ENCODE measurements at regions not wholly inside any gene's neighbourhood (a gene's known extent, or its start where the extent isn't known, plus 50 kb on each side); places are given as distances from the start of the nearest gene placed in this dataset.

DNA sequence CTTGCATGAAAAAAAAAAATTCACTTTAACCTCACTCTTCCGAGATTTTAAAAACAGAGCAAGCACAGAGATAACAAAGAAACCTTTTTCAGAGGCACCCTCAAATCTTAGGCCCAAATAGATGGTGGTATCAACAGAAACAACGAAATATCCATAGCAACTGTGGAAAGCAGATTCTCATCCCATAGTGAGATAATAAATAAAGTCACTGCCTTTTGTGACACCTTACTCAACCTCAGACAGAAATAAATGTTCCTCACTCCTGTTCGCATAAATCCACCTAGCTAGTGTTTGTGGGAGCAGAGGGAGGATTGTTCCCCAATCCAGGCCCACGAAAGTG, 60.9 kb upstream of the RTN4 start:
- Histone ChIP-seq H2AFZ (ENCODE audit: low read depth, low read length) (no peak overlapping the region), H3K4me3 (ENCODE audit: low read length) (no peak overlapping the region), H3K4me1 (ENCODE audit: insufficient read depth, low read length) (peaks cover 35% of the 10 kb centered on the region), H3K27me3 (ENCODE audit: insufficient read depth, low read length) (no peaks in the 10 kb centered on the region), H3K9me3 (ENCODE audit: low read length) (no peaks in the 10 kb centered on the region), H3K36me3 (ENCODE audit: insufficient read depth, low read length) (no peaks in the 10 kb centered on the region)

DNA sequence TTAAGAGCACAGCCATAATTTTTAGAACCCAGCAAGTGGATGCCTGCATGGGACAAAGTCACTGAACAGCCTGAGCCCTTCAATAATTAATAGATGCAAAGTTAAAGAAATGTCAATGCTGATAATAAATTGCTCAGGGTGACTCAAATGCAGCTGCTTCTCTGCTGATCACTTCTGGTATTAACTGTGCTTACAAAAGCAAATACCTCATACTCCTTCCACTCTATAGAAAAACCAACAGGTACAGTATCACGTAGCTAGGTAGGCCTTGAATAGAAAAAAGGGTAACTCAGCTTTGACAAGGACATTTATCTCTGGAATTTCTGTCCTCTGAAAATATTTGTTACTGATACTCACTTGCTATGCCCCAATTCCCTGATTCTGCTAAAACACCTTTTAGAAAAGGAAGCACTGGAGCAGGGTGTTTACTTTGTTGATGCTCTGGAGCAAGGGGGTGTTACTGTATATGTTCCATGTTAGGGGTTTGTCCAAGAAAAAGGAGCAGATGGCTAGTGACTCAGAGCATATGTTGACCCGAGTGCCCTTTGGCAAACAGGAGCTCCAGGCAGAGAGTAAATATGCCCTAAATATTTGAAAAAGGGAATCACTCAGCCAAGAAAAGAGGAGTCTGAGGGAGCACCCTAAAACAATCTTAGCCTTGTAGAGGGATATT, 59.1 kb upstream of the RTN4 start:
- H3K9me3 ChIP-seq (ENCODE audit: low read length), result no peaks in the 10 kb centered on the region
- H3K27me3 ChIP-seq (ENCODE audit: insufficient read depth, low read length), result no peaks in the 10 kb centered on the region
- H3K4me3 ChIP-seq (ENCODE audit: low read length), result no peak overlapping the region
- H3K36me3 ChIP-seq (ENCODE audit: insufficient read depth, low read length), result no peaks in the 10 kb centered on the region
- peaks cover 35% of the 10 kb centered on the region for H3K4me1 ChIP-seq (ENCODE audit: insufficient read depth, low read length)
- no peak overlapping the region for H2AFZ ChIP-seq (ENCODE audit: low read depth, low read length)

- H3K36me3 ChIP-seq (ENCODE audit: insufficient read depth, low read length), result no peaks in the 10 kb centered on the region
- no peaks in the 10 kb centered on the region for H3K27me3 ChIP-seq (ENCODE audit: insufficient read depth, low read length)
- H3K4me1 ChIP-seq (ENCODE audit: insufficient read depth, low read length), result peaks cover 35% of the 10 kb centered on the region
- no peak overlapping the region for H3K4me3 ChIP-seq (ENCODE audit: low read length)
- no peak overlapping the region for H2AFZ ChIP-seq (ENCODE audit: low read depth, low read length)
- H3K9me3 ChIP-seq (ENCODE audit: low read length), result no peaks in the 10 kb centered on the region
These were observed 58.4 kb upstream of the RTN4 start for GRCh38 chr2:55108456-55109160.

DNA sequence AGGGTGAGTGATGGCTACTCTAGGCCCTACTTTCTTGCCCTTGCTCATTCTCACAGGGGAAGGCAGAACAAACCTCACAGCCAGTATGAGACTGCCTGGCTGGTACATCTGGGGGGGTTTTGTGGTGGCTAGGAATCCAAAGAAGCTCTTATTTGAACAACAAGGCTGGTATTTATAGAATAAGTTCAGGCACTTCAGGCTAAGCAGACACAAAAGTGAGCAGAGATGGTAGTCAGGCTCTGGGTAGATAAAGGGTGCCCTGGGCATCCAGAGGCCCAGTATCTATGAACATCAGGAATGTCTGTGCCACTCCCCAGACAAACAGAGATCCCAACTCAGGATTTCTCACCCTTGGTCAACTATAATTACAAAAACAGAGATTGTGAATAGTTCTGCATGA, 57.2 kb upstream of the RTN4 start:
- Histone ChIP-seq H3K4me1 (ENCODE audit: insufficient read depth, low read length) (peaks cover 28% of the 10 kb centered on the region), H3K9me3 (ENCODE audit: low read length) (no peaks in the 10 kb centered on the region), H3K27me3 (ENCODE audit: insufficient read depth, low read length) (no peaks in the 10 kb centered on the region), H3K36me3 (ENCODE audit: insufficient read depth, low read length) (no peaks in the 10 kb centered on the region), H3K4me3 (ENCODE audit: low read length) (no peak overlapping the region), H2AFZ (ENCODE audit: low read depth, low read length) (no peak overlapping the region)

DNA sequence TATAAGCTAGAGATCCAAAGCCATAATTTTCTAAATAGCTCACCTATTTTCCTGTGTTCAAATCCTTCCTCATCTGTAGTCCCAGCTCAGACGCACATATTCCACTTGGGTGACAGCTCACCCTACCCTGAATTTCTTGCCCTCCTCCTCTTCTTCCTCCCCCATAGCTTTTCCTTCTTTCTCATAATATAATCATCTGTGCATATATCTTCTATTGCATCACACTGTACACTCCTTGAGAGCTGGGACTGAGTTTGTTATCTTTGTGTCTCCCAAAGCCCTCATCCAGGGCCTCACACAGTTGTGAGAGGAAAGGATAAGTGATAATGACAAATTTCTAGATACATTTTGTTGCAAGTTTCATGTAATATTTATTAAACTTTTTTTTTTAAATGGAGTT, 55.9 kb upstream of the RTN4 start:
- Histone ChIP-seq H3K36me3 (ENCODE audit: insufficient read depth, low read length) (no peaks in the 10 kb centered on the region), H3K4me3 (ENCODE audit: low read length) (no peak overlapping the region), H3K4me1 (ENCODE audit: insufficient read depth, low read length) (peaks cover 15% of the 10 kb centered on the region), H3K9me3 (ENCODE audit: low read length) (no peaks in the 10 kb centered on the region), H3K27me3 (ENCODE audit: insufficient read depth, low read length) (no peaks in the 10 kb centered on the region), H2AFZ (ENCODE audit: low read depth, low read length) (no peak overlapping the region)

DNA sequence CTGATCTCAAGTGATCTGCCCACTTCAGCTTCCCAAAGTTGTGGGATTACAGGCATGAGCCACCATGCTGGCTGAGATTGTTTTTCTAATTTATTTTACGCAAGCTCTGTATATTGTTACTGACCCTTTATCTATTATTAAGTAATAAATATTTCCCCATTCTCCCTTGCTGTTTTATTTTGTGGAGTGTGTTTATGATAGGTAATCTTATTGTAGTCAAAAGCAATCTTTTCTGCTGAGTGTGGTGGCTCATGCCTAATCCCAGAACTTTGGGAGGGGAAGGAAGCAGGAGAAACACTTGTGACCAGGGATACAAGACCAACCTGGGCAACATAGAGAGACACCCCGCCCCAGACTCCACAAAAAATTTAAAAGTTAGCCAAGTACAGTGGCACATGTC, 55.2 kb upstream of the RTN4 start:
- Histone ChIP-seq H3K4me3 (ENCODE audit: low read length) (no peak overlapping the region), H3K9me3 (ENCODE audit: low read length) (no peaks in the 10 kb centered on the region), H3K36me3 (ENCODE audit: insufficient read depth, low read length) (no peaks in the 10 kb centered on the region), H3K27me3 (ENCODE audit: insufficient read depth, low read length) (no peaks in the 10 kb centered on the region), H2AFZ (ENCODE audit: low read depth, low read length) (no peak overlapping the region), H3K4me1 (ENCODE audit: insufficient read depth, low read length) (peaks cover 14% of the 10 kb centered on the region)

- Histone ChIP-seq H3K36me3 (ENCODE audit: insufficient read depth, low read length) (no peaks in the 10 kb centered on the region), H2AFZ (ENCODE audit: low read depth, low read length) (no peak overlapping the region), H3K27me3 (ENCODE audit: insufficient read depth, low read length) (no peaks in the 10 kb centered on the region), H3K9me3 (ENCODE audit: low read length) (no peaks in the 10 kb centered on the region), H3K4me3 (ENCODE audit: low read length) (no peak overlapping the region), H3K4me1 (ENCODE audit: insufficient read depth, low read length) (peaks cover 1% of the 10 kb centered on the region)
These were observed 52.8 kb upstream of the RTN4 start for GRCh38 chr2:55103046-55103445.

DNA sequence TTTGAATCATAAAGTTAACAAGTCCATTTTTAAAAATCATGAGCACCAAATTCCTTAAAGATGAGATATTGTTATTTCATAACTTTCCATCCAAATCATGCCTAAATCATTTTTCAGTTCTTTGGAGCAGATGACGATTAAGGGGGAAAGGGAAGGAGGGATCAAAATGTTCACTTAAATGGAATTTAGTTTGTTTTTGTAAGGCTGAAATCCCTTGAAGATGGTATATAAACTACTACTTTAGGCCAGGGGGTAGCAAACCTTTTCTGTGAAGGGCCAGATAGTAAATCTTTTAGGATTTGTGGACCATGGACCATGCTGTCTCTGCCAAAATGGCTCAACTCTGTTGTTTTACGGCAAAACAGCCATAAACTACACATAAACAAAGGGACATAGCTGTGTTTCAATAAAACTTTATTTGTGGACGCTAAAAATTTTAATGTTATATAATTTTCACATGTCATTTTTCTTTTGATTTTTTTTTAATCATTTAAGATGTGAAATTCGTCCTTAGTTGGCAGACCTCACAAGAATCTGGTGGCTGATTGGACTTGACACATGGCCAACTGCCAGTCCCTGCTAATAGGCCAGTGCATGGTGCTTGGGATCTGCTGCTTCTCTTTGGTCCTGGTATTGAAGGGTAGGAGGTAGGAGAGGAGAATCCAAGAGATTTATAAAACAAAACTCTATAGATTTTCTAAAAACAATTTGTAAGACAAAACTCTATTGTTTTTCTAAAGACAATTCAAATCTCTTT, 52.0 kb upstream of the RTN4 start:
- H3K27me3 ChIP-seq (ENCODE audit: insufficient read depth, low read length), result no peaks in the 10 kb centered on the region
- no peak overlapping the region for H3K4me3 ChIP-seq (ENCODE audit: low read length)
- H3K9me3 ChIP-seq (ENCODE audit: low read length), result no peaks in the 10 kb centered on the region
- peaks cover 9% of the 10 kb centered on the region for H3K4me1 ChIP-seq (ENCODE audit: insufficient read depth, low read length)
- H3K36me3 ChIP-seq (ENCODE audit: insufficient read depth, low read length), result no peaks in the 10 kb centered on the region
- no peak overlapping the region for H2AFZ ChIP-seq (ENCODE audit: low read depth, low read length)

DNA sequence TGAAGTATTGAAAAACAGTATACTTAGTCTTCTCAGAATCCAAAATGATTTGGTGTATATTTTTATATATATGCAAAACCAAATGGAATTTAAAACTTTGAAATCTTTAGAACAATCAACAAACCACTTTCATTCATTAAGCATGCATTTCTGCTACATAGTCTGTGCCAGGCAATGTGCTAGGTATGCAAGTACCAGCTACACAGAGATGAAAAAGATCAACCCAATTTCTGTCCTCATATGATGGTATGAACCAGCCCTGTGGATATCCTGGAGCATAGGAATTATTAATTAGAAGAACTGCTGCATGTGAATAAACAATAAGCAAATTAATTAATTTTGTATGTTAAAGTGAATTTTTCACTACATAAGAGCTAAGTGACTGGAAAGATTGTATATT, 51.2 kb upstream of the RTN4 start:
- Histone ChIP-seq H3K36me3 (ENCODE audit: insufficient read depth, low read length) (no peaks in the 10 kb centered on the region), H3K4me3 (ENCODE audit: low read length) (no peak overlapping the region), H3K4me1 (ENCODE audit: insufficient read depth, low read length) (peaks cover 16% of the 10 kb centered on the region), H3K9me3 (ENCODE audit: low read length) (no peaks in the 10 kb centered on the region), H2AFZ (ENCODE audit: low read depth, low read length) (no peak overlapping the region), H3K27me3 (ENCODE audit: insufficient read depth, low read length) (no peaks in the 10 kb centered on the region)

DNA sequence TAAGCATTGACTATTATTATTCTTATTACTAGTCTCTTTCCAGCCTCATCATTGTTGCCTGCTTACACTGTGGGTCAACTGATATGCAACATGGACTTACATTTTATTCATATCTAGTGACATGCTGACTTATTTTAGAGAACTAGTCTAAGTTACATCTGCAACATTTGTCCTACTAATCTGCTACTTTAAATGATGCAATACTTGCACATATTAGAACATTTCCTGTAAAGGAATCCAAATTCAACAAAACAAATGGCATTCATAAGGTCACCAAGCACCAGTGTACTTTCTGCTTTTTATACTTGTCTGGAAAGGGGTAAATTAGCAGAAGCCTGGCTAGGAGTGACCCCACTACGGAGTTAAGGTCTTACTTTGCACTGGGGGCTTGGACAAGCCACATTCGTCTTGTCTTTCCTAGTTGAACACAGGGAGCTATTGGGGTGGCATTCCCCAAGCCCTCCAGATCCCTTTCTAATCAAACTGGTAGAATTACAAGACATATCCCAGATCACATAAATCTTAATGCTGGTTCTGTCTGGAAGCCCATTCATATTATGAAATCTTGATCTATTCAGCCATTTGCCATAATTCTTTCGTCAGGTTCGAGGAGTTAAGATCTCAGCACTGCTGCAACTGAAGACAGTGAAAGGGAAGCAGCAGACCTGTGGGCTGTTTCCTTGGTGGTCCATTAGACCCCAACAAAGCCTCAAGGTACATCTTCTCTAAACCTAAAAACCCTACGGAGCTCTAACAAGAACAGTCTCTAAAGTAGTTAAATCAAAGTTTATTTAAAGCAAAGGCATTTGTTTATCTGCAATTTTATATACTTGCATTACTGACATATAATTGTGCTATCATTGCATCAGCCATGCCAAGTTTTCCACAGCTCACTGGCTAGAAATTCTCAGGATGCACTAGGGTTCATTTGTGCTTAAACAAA, 49.9 kb upstream of the RTN4 start:
- Histone ChIP-seq H3K27me3 (ENCODE audit: insufficient read depth, low read length) (no peaks in the 10 kb centered on the region), H3K9me3 (ENCODE audit: low read length) (no peaks in the 10 kb centered on the region), H2AFZ (ENCODE audit: low read depth, low read length) (no peak overlapping the region), H3K36me3 (ENCODE audit: insufficient read depth, low read length) (no peaks in the 10 kb centered on the region), H3K4me3 (ENCODE audit: low read length) (no peak overlapping the region), H3K4me1 (ENCODE audit: insufficient read depth, low read length) (peaks cover 16% of the 10 kb centered on the region)

Data from neuron (in vitro differentiated cells).